Gastrocnemius medialis (tissue), 4 donors: ENCODE measurements at regions not wholly inside any gene's neighbourhood (a gene's known extent, or its start where the extent isn't known, plus 50 kb on each side); places are given as distances from the start of the nearest gene placed in this dataset.

Experiments
- ATAC-seq, 2 donors: fragments of 150-250 bp; one replicate each; pipeline ENCODE4 v1.9.1; 2016
- DNase-seq, 2 donors: peaks; one replicate each; pipeline ENCODE4 v3.0.0-alpha.2; 2019
- H3K27ac ChIP-seq, 4 donors: fragments of 200-600 bp; sonication (generic); 1 replicate in 1 of 4; 2 replicates in 3 of 4; pipeline ENCODE4 v1.5.1; 2016 to 2018; ENCODE audit warnings: mild to moderate bottlenecking in 2 of 4, moderate library complexity in 1 of 4
- H3K27me3 ChIP-seq, 3 donors: fragments of 200-600 bp; sonication (generic) in 2 of 3; 1 replicate in 1 of 3; 2 replicates in 2 of 3; pipeline versions ENCODE4 v1.5.1 to v1.6.0; 2016 to 2019; ENCODE audit warnings: mild to moderate bottlenecking in 1 of 3, moderate library complexity in 1 of 3
- H3K36me3 ChIP-seq, 2 donors: fragments of 200-600 bp; sonication (generic) in 1 of 2; one replicate each; pipeline ENCODE4 v1.5.1; 2017 to 2018
- H3K4me1 ChIP-seq, 2 donors: fragments of 200-600 bp; sonication (generic) in 1 of 2; one replicate each; pipeline ENCODE4 v1.5.1; 2016 to 2017; ENCODE audit warnings: mild to moderate bottlenecking in 2 of 2
- H3K4me3 ChIP-seq, 4 donors: fragments of 200-600 bp; sonication (generic) in 3 of 4; 1 replicate in 1 of 4; 2 replicates in 3 of 4; pipeline ENCODE4 v1.5.1; 2016 to 2019; ENCODE audit warnings: mild to moderate bottlenecking in 2 of 4
- H3K9me3 ChIP-seq, 3 donors: fragments of 200-600 bp; sonication (generic) in 2 of 3; 1 replicate in 1 of 3; 2 replicates in 2 of 3; pipeline ENCODE4 v1.5.1; 2016 to 2019
- POLR2A ChIP-seq, 2 donors: fragments of 450-650 bp; IDR thresholded peaks; one replicate each; pipeline ENCODE4 v1.6.1; 2017; ENCODE audit warnings: antibody characterized with exemption in 2 of 2, mild to moderate bottlenecking in 2 of 2, moderate library complexity in 2 of 2
- in situ Hi-C, 4 donors: fragments of 200-750 bp; cut with MboI; loops; one replicate each; pipeline versions ENCODE4 v1.15.0 to v1.8.0; 2017; ENCODE audit warnings: low sequenced_read_pairs in 4 of 4
- intact Hi-C: fragments of 100-400 bp; cut with DNase I; formaldehyde crosslinking; loops from one replicate; pipeline ENCODE4 v1.15.1; 2023; ENCODE audit warnings: low total_unique reads
- TF ChIP-seq, protein P1 (sequence below), 5 experiments: fragments of 450-650 bp in 3 of 5; fragments of 200-600 bp in 2 of 5; sonication (generic) in 2 of 5; IDR thresholded peaks in 4 of 5; conservative IDR thresholded peaks in 1 of 5; 1 replicate in 4 of 5; 2 replicates in 1 of 5; pipeline ENCODE4 v1.5.1; 2016 to 2019; ENCODE audit warnings: antibody characterized with exemption in 5 of 5, mild to moderate bottlenecking in 3 of 5, moderate library complexity in 3 of 5

DNA sequence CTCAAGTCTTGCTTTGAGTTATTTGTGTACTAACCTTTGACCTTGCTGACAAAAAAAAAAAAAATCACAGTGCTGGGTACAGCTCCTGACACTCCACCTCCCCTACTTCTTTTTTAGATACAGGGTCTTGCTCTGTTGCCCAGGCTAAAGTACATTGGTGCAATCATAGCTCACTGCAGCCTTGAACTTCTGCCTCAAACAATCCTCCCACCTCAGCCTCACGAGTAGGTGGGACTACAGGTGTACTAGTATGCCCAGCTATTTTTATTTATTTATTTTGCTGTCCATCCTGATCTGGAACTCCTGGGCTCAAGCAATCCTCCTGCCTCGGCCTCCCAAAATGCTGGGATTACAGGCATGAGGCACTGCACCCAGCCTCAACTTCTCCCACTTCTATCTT is 57.2 kb upstream of the KCNMB1 start:
- ATAC-seq, result no peak
- no peak for TF ChIP-seq POLR2A (IDR thresholded peaks at IDR 0.05)
- TF ChIP-seq, protein P1, sequence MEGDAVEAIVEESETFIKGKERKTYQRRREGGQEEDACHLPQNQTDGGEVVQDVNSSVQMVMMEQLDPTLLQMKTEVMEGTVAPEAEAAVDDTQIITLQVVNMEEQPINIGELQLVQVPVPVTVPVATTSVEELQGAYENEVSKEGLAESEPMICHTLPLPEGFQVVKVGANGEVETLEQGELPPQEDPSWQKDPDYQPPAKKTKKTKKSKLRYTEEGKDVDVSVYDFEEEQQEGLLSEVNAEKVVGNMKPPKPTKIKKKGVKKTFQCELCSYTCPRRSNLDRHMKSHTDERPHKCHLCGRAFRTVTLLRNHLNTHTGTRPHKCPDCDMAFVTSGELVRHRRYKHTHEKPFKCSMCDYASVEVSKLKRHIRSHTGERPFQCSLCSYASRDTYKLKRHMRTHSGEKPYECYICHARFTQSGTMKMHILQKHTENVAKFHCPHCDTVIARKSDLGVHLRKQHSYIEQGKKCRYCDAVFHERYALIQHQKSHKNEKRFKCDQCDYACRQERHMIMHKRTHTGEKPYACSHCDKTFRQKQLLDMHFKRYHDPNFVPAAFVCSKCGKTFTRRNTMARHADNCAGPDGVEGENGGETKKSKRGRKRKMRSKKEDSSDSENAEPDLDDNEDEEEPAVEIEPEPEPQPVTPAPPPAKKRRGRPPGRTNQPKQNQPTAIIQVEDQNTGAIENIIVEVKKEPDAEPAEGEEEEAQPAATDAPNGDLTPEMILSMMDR (IDR thresholded peaks at IDR 0.05 in 4 of 5, conservative IDR thresholded peaks at IDR 0.05 in 1 of 5), result no peak
- in situ Hi-C loops, result loop anchor here in 1 of 4 donors (25.0 kb wide), 1 partner anchor 891 kb away; no protein-coding TSS in a partner anchor

DNA sequence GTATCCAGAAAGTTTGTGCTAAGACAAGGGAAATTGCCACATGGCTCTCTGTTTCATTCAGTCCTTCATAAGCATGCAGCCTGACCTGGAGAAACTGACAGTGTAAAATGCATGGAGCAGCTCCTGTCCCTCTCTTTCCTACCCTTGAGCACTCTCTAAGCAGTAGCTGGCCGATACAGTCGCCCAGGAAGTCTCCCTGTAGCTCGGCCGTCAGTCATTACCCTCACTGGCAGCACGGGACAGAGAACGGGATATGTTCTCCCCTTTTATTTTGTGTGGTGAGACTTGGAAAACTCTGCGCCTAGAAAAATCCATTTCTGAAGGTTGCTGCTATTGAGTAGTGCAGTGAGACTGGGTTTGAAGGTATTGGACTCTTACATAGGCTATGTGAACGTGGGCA is 56.8 kb upstream of the KCNMB1 start:
- ATAC-seq (no peak), DNase-seq (no peak)
- H3K36me3 ChIP-seq, result no peaks in the 10 kb centered on the region
- H3K9me3 ChIP-seq, result no peaks in the 10 kb centered on the region
- no peaks in the 10 kb centered on the region for H3K27me3 ChIP-seq
- intact Hi-C loops (no loop called here), in situ Hi-C loops (loop anchor here in 1 of 4 donors (25.0 kb wide), 1 partner anchor 891 kb away; no protein-coding TSS in a partner anchor)
- H3K27ac ChIP-seq, result no peak overlapping the region
- TF ChIP-seq, protein P1 (IDR thresholded peaks at IDR 0.05 in 4 of 5, conservative IDR thresholded peaks at IDR 0.05 in 1 of 5), result no peak
- no peak for TF ChIP-seq POLR2A (IDR thresholded peaks at IDR 0.05)
- no peak overlapping the region for H3K4me3 ChIP-seq
- H3K4me1 ChIP-seq, result no peaks in the 10 kb centered on the region

More for the DNA sequence above, 57.2 kb upstream of the KCNMB1 start:
- H3K36me3 ChIP-seq, result no peaks in the 10 kb centered on the region
- DNase-seq, result no peak
- H3K9me3 ChIP-seq, result no peaks in the 10 kb centered on the region
- intact Hi-C loops, result no loop called here
- no peak overlapping the region for H3K4me3 ChIP-seq
- H3K27ac ChIP-seq, result no peak overlapping the region
- no peaks in the 10 kb centered on the region for H3K4me1 ChIP-seq
- no peaks in the 10 kb centered on the region for H3K27me3 ChIP-seq

DNA sequence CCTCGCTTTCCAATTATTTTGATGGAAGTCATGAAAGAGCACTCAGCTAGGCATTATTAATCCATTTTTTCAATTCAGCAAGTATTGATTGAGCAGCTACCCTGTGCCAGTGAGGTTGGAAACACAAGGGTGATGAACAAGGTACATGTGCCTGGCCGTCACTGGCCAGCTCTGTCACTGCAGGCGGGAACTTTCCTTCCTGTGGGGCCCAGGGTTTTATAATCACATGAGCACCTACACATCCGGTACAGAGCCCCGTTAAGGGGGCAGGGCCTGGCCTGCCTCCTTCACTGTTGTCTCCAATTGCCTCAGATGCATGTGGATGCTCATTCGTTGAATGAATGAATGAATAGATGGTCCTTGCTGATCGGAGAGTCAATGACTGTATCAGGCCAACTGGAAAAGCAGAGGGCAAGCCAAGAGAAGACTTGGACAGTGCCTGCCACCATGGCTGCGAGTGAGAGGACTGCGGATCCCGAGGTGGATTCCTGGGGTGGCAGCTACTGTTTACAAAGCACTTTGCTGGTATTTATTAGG is 55.9 kb upstream of the KCNMB1 start:
- in situ Hi-C loops, result loop anchor here in 1 of 4 donors (5.0 to 25.0 kb wide), 2 partner anchors 177 to 892 kb away; no protein-coding TSS in a partner anchor
- TF ChIP-seq, protein P1 (IDR thresholded peaks at IDR 0.05 in 4 of 5, conservative IDR thresholded peaks at IDR 0.05 in 1 of 5), result no peak
- no peak for TF ChIP-seq POLR2A (IDR thresholded peaks at IDR 0.05)
- Histone ChIP-seq H3K4me3 (no peak overlapping the region), H3K9me3 (no peaks in the 10 kb centered on the region), H3K4me1 (no peaks in the 10 kb centered on the region), H3K27me3 (no peaks in the 10 kb centered on the region), H3K36me3 (no peaks in the 10 kb centered on the region), H3K27ac (no peak overlapping the region)
- ATAC-seq (no peak), DNase-seq (no peak)
- intact Hi-C loops, result no loop called here

DNA sequence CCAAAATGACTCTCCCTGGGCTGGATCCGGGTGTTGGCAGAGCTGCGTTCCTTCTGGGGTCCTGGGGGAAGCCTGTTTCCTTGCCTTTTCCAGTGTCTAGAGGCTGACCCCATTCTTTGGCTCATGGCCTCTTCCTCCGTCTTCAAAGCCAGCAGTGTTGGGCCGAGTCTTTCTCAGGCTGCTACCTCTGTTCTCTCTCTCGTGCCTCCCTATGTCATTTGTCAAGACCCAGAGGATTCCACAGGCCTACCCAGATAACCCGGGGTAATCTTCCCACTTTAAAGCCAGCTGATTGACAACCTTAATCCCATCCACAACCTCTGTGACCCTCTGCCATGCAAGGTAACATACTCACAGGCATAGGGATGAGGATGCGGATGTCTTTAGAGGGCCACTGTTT is 55.0 kb upstream of the KCNMB1 start:
- intact Hi-C loops (no loop called here), in situ Hi-C loops (loop anchor here in 1 of 4 donors (5.0 to 25.0 kb wide), 2 partner anchors 178 to 893 kb away; no protein-coding TSS in a partner anchor)
- DNase-seq (no peak), ATAC-seq (no peak)
- no peaks in the 10 kb centered on the region for H3K27me3 ChIP-seq
- H3K9me3 ChIP-seq, result no peaks in the 10 kb centered on the region
- no peak overlapping the region for H3K27ac ChIP-seq
- no peaks in the 10 kb centered on the region for H3K4me1 ChIP-seq
- H3K4me3 ChIP-seq, result no peak overlapping the region
- TF ChIP-seq POLR2A (IDR thresholded peaks at IDR 0.05), result no peak
- H3K36me3 ChIP-seq, result no peaks in the 10 kb centered on the region

DNA sequence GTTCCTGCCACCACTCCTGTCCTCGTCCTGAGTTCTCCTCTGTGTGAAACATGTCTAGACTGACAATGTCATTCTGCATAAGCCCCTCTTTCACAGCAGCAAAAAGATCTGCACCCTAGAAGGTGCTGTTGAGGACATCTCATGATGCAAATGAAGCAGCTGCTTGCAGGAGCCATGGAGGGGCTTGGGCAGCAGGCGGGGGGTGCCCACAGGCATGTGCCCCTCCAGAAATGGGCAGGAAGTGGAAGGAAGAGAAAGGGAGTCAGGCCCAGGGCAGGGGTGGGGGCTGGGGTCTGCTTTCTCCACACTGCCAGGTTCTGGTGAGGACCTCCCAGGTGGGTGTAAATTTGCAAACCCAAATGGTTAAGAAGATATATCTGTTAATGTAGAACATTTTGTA is 54.5 kb upstream of the KCNMB1 start:
- Histone ChIP-seq H3K27ac (no peak overlapping the region), H3K36me3 (no peaks in the 10 kb centered on the region), H3K4me1 (no peaks in the 10 kb centered on the region), H3K4me3 (no peak overlapping the region), H3K27me3 (no peaks in the 10 kb centered on the region), H3K9me3 (no peaks in the 10 kb centered on the region)
- intact Hi-C loops (no loop called here), in situ Hi-C loops (loop anchor here in 1 of 4 donors (5.0 to 25.0 kb wide), 2 partner anchors 179 to 894 kb away; no protein-coding TSS in a partner anchor)
- DNase-seq, result no peak
- no peak for TF ChIP-seq POLR2A (IDR thresholded peaks at IDR 0.05)
- TF ChIP-seq, protein P1 (IDR thresholded peaks at IDR 0.05 in 4 of 5, conservative IDR thresholded peaks at IDR 0.05 in 1 of 5), result no peak
- no peak for ATAC-seq
